GM12864 (cell line): ENCODE measurements at regions not wholly inside any gene's neighbourhood (a gene's known extent, or its start where the extent isn't known, plus 50 kb on each side); places are given as distances from the start of the nearest gene placed in this dataset.

Experiments used
- DNase-seq: peaks from one replicate; pipeline ENCODE4 v3.0.0-alpha.2; 2011; ENCODE audit warnings: low read depth
- H3K4me3 ChIP-seq: 2 replicates; pipeline ENCODE4 v1.5.1; 2011; ENCODE audit warnings: mild to moderate bottlenecking, low read depth, low read length, control low read depth
- CTCF ChIP-seq: IDR thresholded peaks from 2 replicates; pipeline ENCODE4 v1.5.1; 2011; ENCODE audit warnings: low read depth, mild to moderate bottlenecking, moderate library complexity, low read length, control low read depth, inconsistent platforms; ENCODE audit errors: missing control alignments

GRCh38 chr16:87098976-87099720 lies 218.0 kb downstream of the C16orf95 start:
- no peak overlapping the region for H3K4me3 ChIP-seq
- no peak for TF ChIP-seq CTCF
- DNase-seq, result no peak

DNA sequence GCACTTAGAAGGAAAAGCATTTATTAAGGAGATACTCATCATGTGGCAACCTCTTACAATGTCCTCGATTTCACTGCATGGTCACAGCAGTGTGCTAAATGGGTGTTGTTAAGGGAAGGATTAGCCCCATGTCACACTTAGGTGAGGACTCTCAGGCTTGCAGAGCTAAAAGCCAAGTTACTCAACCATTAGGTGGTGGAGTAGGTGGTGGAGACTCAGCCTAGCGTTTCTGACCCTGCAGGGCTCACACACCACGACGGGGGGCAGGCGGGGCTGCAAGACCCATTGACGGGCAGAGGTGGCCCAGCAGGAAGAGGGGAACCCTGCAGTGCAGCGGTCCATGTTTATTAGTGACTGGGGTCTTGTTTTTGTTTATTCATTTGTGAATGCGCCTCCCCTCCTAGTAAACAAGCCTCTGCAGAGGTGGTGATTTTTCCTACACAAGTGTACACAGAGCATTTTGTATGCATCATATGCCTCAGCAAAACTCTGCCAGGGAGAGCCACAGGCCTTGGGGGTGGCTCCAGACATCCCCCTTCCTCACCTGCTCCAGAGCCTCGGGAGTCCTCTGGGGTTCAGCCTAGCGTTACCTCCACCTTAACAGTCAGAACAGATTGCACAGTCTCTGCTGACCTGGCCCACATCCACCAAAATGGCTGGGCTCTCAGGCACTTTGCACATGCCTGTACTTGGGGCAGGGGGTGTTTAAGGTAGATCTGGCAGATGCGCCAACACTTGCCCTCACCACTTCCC lies 216.7 kb downstream of the C16orf95 start:
- no peak overlapping the region for H3K4me3 ChIP-seq
- DNase-seq, result no peak
- TF ChIP-seq CTCF, result no peak

DNA sequence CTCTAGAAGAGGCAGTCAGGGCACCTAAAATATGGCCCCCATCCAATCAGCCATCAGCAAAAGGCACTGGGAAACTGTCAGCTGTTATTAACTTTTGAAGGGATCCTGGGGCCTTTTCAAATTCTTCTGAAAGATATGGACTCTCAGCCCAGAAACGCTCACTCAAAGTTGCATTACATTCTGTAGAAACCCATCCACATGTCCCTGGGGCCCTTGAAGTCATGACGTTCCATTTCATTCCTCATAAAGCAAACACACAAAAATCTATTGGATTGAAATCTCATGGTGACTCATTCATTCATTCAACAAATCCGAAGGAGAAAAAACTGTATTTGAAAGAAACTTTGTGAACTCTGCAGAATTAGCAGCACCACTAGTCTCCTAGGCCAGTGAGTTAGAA lies 215.3 kb downstream of the C16orf95 start:
- no peak for DNase-seq
- H3K4me3 ChIP-seq, result no peak overlapping the region
- no peak for TF ChIP-seq CTCF

GRCh38 chr16:87107201-87107600 lies 210.0 kb downstream of the C16orf95 start:
- no peak overlapping the region for H3K4me3 ChIP-seq
- no peak for TF ChIP-seq CTCF
- no peak for DNase-seq

- TF ChIP-seq CTCF, result no peak
- DNase-seq, result no peak
- no peak overlapping the region for H3K4me3 ChIP-seq
Measured at GRCh38 chr16:87108278-87108677, 208.9 kb downstream of the C16orf95 start.

DNA sequence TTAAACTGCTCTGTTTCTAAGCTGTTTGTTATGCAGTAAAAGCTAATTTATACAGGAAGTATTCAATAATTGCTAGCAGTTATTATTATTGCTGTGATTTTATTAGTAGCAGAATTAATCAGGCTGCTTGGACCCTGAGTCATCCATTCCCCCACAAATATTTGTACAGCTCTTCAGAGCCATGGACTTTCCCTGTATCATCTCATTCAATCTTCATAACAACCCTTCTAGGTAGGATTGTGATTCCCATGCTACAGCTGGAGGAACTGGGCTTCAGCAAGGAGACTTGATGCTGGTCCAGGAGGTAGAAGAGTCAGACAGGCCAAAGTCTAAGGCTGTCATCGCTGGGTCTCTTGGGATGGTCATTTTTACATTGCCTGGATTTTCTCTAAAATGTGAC lies 208.3 kb downstream of the C16orf95 start:
- no peak for DNase-seq
- no peak overlapping the region for H3K4me3 ChIP-seq
- no peak for TF ChIP-seq CTCF
